ENCODE measurements at regions not wholly inside any gene's neighbourhood (a gene's known extent, or its start where the extent isn't known, plus 50 kb on each side); places are given as distances from the start of the nearest gene placed in this dataset.

- CTCF ChIA-PET: interaction anchor here (0.6 to 4.1 kb wide), 30 partner anchors 10 to 700 kb away, joined by 3 to 40 read pairs (median 3); no protein-coding TSS in a partner anchor
- WGBS (ENCODE audit: missing lambda C conversion rate): 21% methylated on average over 31 of the region's 60 CpGs
- FAIRE-seq: no peak
These were observed 181.4 kb downstream of the SMAD2 start for GRCh38 chr18:47748847-47749599.

GRCh38 chr18:47748093-47748796 is 182.2 kb downstream of the SMAD2 start:
- no peak for FAIRE-seq

More at GRCh38 chr18:47748847-47749599, 181.4 kb downstream of the SMAD2 start:
- POLR2A ChIA-PET: no interaction called here
- TF ChIP-seq JUN (IDR thresholded peaks at IDR 0.05) (no peak), MAX (IDR thresholded peaks at IDR 0.05) (no peak; the same call in 1 of the 2 replicates), RAD21 (conservative IDR thresholded peaks at IDR 0.05 in 1 of 2, IDR thresholded peaks at IDR 0.05 in 1 of 2) (peak; percentile 75 to 95), E2F6 (IDR thresholded peaks at IDR 0.05; ENCODE audit: borderline replicate concordance, low read depth) (no peak), ZC3H11A (IDR thresholded peaks at IDR 0.05) (no peak), PHF8 (IDR thresholded peaks at IDR 0.05; ENCODE audit: borderline replicate concordance, low read depth) (no peak), CTCF (IDR thresholded peaks at IDR 0.05) (peak; percentile 99), HEYL (CRISPR knock-in tag; IDR thresholded peaks at IDR 0.05) (no peak), KDM5A (IDR thresholded peaks at IDR 0.05) (no peak), SMC3 (IDR thresholded peaks at IDR 0.05) (peak; percentile 98)
- DNase-seq (ENCODE audit: low read depth in 1 of 2, low spot score in 1 of 2): peak; percentile 50 to 58
- peak; percentile 91 to 92 for ATAC-seq
- Histone ChIP-seq H3K9me3 (no peaks in the 10 kb centered on the region), H3K4me2 (peak overlapping the region; percentile 80), H3K4me1 (no peaks in the 10 kb centered on the region), H3K27ac (peak overlapping the region in 1 of 2 experiments; percentile 49; a peak in 1 of 6 replicates), H3K4me3 (no peak overlapping the region; the same call in 2 of the 3 replicates)

GRCh38 chr18:47747260-47747795 is 183.1 kb downstream of the SMAD2 start:
- H3K4me1 ChIP-seq: no peaks in the 10 kb centered on the region
- 57% methylated on average over 12 of the region's 12 CpGs for whole genome bisulfite sequencing (ENCODE audit: missing lambda C conversion rate)
- CTCF ChIA-PET: interaction anchor here (0.6 to 4.1 kb wide), 6 partner anchors 151 to 532 kb away, joined by 3 to 40 read pairs (median 4); no protein-coding TSS in a partner anchor
- TF ChIP-seq EP300 (IDR thresholded peaks at IDR 0.05): no peak
- no peak for TF ChIP-seq ZFP36 (IDR thresholded peaks at IDR 0.05; ENCODE audit: borderline replicate concordance, partially characterized antibody)
- TF ChIP-seq JUNB (IDR thresholded peaks at IDR 0.05): no peak
- TF ChIP-seq GATA3 (IDR thresholded peaks at IDR 0.05; ENCODE audit: borderline replicate concordance): no peak
- TF ChIP-seq EHMT2 (IDR thresholded peaks at IDR 0.05; ENCODE audit: low read depth): no peak
- no peak for TF ChIP-seq CHD4 (IDR thresholded peaks at IDR 0.05; ENCODE audit: borderline replicate concordance)
- TF ChIP-seq TP53 (CRISPR knock-in tag; IDR thresholded peaks at IDR 0.05): no peak
- no peak for TF ChIP-seq HOXB5 (CRISPR knock-in tag; IDR thresholded peaks at IDR 0.05)
- TF ChIP-seq POLR2AphosphoS2 (conservative IDR thresholded peaks at IDR 0.05; ENCODE audit: low read length): no peak
- no peak for TF ChIP-seq HDAC2 (IDR thresholded peaks at IDR 0.05)
- TF ChIP-seq PBX3 (IDR thresholded peaks at IDR 0.05): no peak
- TF ChIP-seq ATOH8 (CRISPR knock-in tag; IDR thresholded peaks at IDR 0.05; ENCODE audit: low read depth): no peak
- no peak for TF ChIP-seq KDM1A (IDR thresholded peaks at IDR 0.05; ENCODE audit: low read depth)

More at GRCh38 chr18:47748093-47748796, 182.2 kb downstream of the SMAD2 start:
- Histone ChIP-seq H3K4me1 (no peaks in the 10 kb centered on the region), H3K9me3 (no peaks in the 10 kb centered on the region), H3K4me3 (no peak overlapping the region), H3K4me2 (0 out of 3 replicates have a peak overlapping the region, but pooled peaks have one; percentile 80), H3K27ac (no peak overlapping the region)
- POLR2A ChIA-PET: no interaction called here
- DNase-seq (ENCODE audit: low read depth in 1 of 2, low spot score in 1 of 2) (no peak), ATAC-seq (no peak)
- CTCF ChIA-PET: interaction anchor here (0.6 to 4.1 kb wide), 32 partner anchors 10 to 699 kb away, joined by 3 to 40 read pairs (median 3); no protein-coding TSS in a partner anchor
- TF ChIP-seq NR3C1 (IDR thresholded peaks at IDR 0.05) (no peak), ATOH8 (CRISPR knock-in tag; IDR thresholded peaks at IDR 0.05; ENCODE audit: low read depth) (no peak), HES2 (IDR thresholded peaks at IDR 0.05) (no peak)
- 58% methylated on average over 23 of the region's 23 CpGs for WGBS (ENCODE audit: missing lambda C conversion rate)

More at GRCh38 chr18:47747260-47747795, 183.1 kb downstream of the SMAD2 start:
- H3K4me3 ChIP-seq: no peak overlapping the region
- DNase-seq (ENCODE audit: low read depth in 1 of 2, low spot score in 1 of 2) (no peak), FAIRE-seq (no peak), ATAC-seq (no peak)
- POLR2A ChIA-PET: no interaction called here
- no peak overlapping the region for H3K4me2 ChIP-seq
- no peaks in the 10 kb centered on the region for H3K9me3 ChIP-seq
- no peak overlapping the region for H3K27ac ChIP-seq

All from A549 (cell line).